Islet precursor cell (in vitro differentiated cells): ENCODE measurements at regions not wholly inside any gene's neighbourhood (a gene's known extent, or its start where the extent isn't known, plus 50 kb on each side); places are given as distances from the start of the nearest gene placed in this dataset.

Experiments used
- DNase-seq: peaks from one replicate; pipeline ENCODE4 v3.0.0-alpha.2; 2018

- no peak for DNase-seq
Measured at GRCh38 chr2:52919673-52920072, 847.9 kb upstream of the CHAC2 start.

- DNase-seq: no peak
Measured at GRCh38 chr2:52918551-52918950, 849.1 kb upstream of the CHAC2 start.

- DNase-seq: no peak
Measured at GRCh38 chr2:52916981-52917380, 850.6 kb upstream of the CHAC2 start.

- no peak for DNase-seq
Measured at GRCh38 chr2:52904355-52904891, 863.2 kb upstream of the CHAC2 start.

- no peak for DNase-seq
Measured at GRCh38 chr2:52897511-52898044, 870.0 kb upstream of the CHAC2 start.

GRCh38 chr2:52895726-52896340 lies 871.8 kb upstream of the CHAC2 start:
- DNase-seq: no peak

GRCh38 chr2:52886556-52886955 lies 881.0 kb upstream of the CHAC2 start:
- DNase-seq: no peak

- DNase-seq: no peak
Measured at GRCh38 chr2:52884761-52885352, 882.7 kb upstream of the CHAC2 start.

- DNase-seq: no peak
Measured at GRCh38 chr2:52882974-52883373, 884.6 kb upstream of the CHAC2 start.

GRCh38 chr2:52881606-52882005 lies 886.0 kb upstream of the CHAC2 start:
- no peak for DNase-seq

GRCh38 chr2:52880872-52881271 lies 886.7 kb upstream of the CHAC2 start:
- no peak for DNase-seq

- DNase-seq: no peak
Measured at GRCh38 chr2:52879561-52879960, 888.0 kb upstream of the CHAC2 start.

GRCh38 chr2:52877703-52878102 lies 889.9 kb upstream of the CHAC2 start:
- DNase-seq: no peak

GRCh38 chr2:52874466-52875106 lies 893.0 kb upstream of the CHAC2 start:
- DNase-seq: no peak

GRCh38 chr2:52862801-52863200 lies 904.8 kb upstream of the CHAC2 start:
- DNase-seq: no peak

- DNase-seq: no peak
Measured at GRCh38 chr2:52861596-52861995, 906.0 kb upstream of the CHAC2 start.

GRCh38 chr2:52859065-52859464 lies 908.5 kb upstream of the CHAC2 start:
- no peak for DNase-seq

- DNase-seq: no peak
Measured at GRCh38 chr2:52857722-52858121, 909.9 kb upstream of the CHAC2 start.

GRCh38 chr2:52852006-52852405 lies 915.6 kb upstream of the CHAC2 start:
- no peak for DNase-seq

GRCh38 chr2:52844701-52845423 lies 922.7 kb upstream of the CHAC2 start:
- DNase-seq: no peak

GRCh38 chr2:52835909-52836308 lies 931.7 kb upstream of the CHAC2 start:
- DNase-seq: no peak

GRCh38 chr2:52831216-52831615 lies 936.4 kb upstream of the CHAC2 start:
- DNase-seq: no peak

GRCh38 chr2:52828112-52828511 lies 939.5 kb upstream of the CHAC2 start:
- DNase-seq: no peak
